ENCODE measurements at regions not wholly inside any gene's neighbourhood (a gene's known extent, or its start where the extent isn't known, plus 50 kb on each side); places are given as distances from the start of the nearest gene placed in this dataset.
"Not testable (repeated sequence)": the region's sequence is repeated elsewhere in the genome, so short reads cannot be mapped to it uniquely, and the experiment has no call there.

GRCh38 chr21:27372381-27372780, 405.5 kb upstream of the ADAMTS5 start:
- no peak for DNase-seq (ENCODE audit: low spot score)

- DNase-seq (ENCODE audit: low spot score): no peak
These were observed 405.1 kb upstream of the ADAMTS5 start for GRCh38 chr21:27371975-27372331.

- DNase-seq (ENCODE audit: low spot score): no peak
These were observed 404.5 kb upstream of the ADAMTS5 start for GRCh38 chr21:27371115-27371974.

- DNase-seq (ENCODE audit: low spot score): no peak
These were observed 403.2 kb upstream of the ADAMTS5 start for GRCh38 chr21:27369978-27370571.

- no peak for DNase-seq (ENCODE audit: low spot score)
These were observed 402.3 kb upstream of the ADAMTS5 start for GRCh38 chr21:27369234-27369633.

DNA sequence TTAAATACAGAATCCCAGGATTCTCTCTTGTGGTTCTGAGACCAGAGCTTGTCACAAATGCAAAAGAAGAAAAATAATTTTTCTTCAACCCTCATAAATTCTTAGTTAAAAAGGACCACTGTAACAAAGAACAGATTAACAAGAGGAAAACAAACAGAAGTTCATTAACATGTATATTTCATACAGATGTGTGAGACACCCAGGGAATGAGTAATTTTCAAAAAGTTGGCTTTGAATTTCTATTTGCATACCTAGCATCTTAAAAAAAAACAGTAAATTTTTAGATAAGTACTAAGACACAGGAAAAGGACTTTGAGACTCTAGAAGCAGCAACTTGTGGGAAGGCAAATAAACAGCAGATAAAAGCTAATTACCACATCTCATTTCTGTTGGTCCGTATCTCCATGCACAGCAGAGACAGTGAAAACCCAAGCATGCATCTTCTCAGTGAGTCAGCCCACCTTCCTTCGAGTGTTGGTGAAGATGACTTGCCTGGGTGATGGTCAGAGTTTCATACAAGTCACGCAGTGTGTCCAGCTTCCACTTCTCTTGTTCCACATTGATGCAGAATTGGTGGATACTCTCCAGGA, 399.9 kb upstream of the ADAMTS5 start:
- no peak for DNase-seq (ENCODE audit: low spot score)

- no peak for DNase-seq (ENCODE audit: low spot score)
These were observed 399.1 kb upstream of the ADAMTS5 start for GRCh38 chr21:27366036-27366435.

- no peak for DNase-seq (ENCODE audit: low spot score)
These were observed 398.5 kb upstream of the ADAMTS5 start for GRCh38 chr21:27365394-27365793.

- DNase-seq (ENCODE audit: low spot score): no peak
These were observed 397.0 kb upstream of the ADAMTS5 start for GRCh38 chr21:27363719-27364477.

DNA sequence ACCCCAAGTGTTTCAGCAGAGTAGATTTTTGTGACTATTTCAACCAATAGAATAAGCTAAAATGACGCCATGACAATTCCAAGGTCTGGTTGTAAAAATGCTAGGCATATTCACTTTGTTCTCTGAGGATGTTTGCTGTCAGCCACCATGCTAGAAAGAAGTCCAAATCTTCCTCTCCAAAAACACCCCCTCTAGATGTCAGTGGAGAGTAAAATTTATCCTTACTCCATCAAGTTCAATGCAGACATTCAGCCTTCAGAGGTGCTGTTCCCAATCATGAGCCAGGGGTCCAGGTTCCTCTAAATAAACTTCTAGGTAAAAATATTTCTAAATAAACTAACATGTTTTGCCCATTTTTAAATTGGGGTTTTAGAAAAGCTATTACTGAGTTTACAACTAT, 395.4 kb upstream of the ADAMTS5 start:
- DNase-seq (ENCODE audit: low spot score): no peak

DNA sequence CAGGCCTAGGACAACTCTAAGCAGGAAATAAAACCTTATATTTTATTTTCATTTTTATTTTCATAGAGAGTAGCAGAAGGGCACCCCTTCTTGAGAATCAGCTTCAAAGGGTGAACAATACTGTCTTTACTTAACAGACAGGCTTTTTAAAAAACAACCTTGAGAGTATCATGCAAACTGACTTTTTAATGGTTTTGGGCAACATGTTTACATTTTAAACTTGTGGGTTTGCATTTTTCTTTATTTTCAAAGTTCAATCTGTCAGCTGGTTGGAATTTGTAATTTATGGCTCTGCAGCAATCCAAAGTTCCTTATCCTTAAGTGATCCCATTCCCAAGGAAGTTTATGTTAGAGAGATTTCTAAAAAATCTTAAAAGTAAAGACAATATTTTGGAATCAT, 392.3 kb upstream of the ADAMTS5 start:
- DNase-seq (ENCODE audit: low spot score): no peak

GRCh38 chr21:27352885-27353284, 386.0 kb upstream of the ADAMTS5 start:
- no peak for DNase-seq (ENCODE audit: low spot score)

GRCh38 chr21:27346041-27346448, 379.2 kb upstream of the ADAMTS5 start:
- no peak for DNase-seq (ENCODE audit: low spot score)

GRCh38 chr21:27339902-27340301, 373.0 kb upstream of the ADAMTS5 start:
- no peak for DNase-seq (ENCODE audit: low spot score)

DNA sequence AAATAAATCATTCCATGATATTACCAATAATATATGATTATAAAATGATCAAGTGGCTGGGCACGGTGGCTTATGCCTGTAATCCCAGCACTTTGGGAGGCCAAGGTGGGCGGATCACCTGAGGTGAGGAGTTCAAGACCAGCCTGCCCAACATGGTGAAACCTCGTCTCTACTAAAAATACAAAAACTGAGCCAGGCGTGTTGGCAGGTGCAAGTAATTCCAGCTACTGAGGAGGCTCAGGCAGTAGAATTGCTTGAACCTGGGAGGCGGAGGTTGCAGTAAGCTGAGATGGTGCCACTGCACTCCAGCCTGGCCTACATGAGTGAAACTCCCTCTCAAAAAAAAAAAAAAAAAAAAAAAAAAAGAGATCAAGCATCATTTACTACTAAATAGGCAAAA, 371.1 kb upstream of the ADAMTS5 start:
- DNase-seq (ENCODE audit: low spot score): not testable (repeated sequence)

DNA sequence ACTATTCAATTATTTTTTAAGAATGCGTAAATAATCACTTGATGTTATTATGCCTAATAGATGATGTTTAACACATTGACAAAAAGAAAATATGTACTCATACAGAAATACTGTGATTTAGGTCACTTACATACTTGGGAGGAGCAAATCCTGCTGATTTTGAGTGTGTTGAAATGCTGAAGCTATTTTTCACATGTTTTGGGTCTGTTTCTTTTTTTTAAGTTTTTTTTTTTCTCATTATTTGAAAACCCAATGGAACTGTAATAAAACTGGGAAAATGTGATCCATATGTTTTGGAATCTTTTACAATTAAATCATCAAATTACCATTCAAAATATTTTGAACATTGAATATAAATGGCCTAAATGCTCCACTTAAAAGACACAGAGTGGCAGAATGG, 366.2 kb upstream of the ADAMTS5 start:
- no peak for DNase-seq (ENCODE audit: low spot score)

- no peak for DNase-seq (ENCODE audit: low spot score)
These were observed 362.5 kb upstream of the ADAMTS5 start for GRCh38 chr21:27329255-27329851.

DNA sequence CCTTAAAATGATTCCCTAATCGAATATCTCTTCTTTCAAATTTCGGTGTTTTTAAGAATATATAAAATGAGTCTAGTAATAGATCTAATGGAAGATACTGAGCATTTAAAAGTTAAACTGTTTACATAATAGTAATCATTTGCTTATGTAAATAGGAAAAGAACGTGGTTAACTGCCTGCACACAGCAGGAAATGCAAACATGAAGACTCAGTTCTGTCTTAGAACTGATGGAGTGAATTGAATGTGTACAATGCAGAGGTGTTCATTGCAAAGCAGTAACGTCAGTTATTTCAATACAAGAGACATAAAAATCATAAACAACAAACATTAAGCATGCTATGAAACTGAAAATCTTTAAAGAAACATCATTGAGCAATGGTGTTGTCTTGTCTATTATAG, 359.4 kb upstream of the ADAMTS5 start:
- DNase-seq (ENCODE audit: low spot score): no peak

DNA sequence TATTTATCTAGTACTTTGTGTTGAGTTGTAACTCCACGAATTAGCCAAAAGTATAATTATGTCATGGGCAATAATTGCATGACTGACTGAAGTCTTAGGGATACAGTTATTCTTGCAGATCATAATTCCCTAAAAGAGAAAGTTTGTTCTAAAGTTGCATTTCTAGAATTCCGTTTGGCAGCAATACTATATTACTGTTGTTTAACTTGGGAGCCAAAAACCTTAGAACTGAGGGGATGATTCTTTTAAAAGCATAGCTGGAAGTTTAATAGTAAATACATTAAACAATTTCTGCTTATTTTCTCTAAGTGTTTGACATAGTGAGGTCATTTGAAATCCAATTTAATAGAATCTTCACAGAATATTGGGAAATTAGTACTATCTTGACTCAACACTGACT, 356.4 kb upstream of the ADAMTS5 start:
- no peak for DNase-seq (ENCODE audit: low spot score)

DNA sequence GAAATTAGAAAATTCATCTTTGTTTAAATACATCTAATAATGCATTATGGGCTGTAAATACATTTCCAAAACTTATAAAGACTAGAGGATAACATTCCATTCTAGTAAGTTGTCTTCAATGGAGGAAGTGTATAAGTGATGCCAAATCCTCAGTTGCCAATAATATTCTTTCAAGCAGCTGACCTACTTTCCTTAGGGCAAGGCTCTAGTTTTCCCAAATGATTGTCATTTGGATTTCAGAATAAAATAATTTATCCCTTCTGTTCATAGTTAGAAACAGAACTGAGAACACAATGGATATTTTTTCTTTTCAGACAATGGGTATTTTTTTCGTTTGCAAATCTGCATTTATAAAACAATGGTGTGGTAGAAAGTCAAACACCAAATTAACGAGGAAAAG, 354.9 kb upstream of the ADAMTS5 start:
- no peak for DNase-seq (ENCODE audit: low spot score)

- no peak for DNase-seq (ENCODE audit: low spot score)
These were observed 354.0 kb upstream of the ADAMTS5 start for GRCh38 chr21:27320868-27321267.

GRCh38 chr21:27317601-27318000, 350.7 kb upstream of the ADAMTS5 start:
- not testable (repeated sequence) for DNase-seq (ENCODE audit: low spot score)
